Right lobe of liver (tissue), 6 donors: ENCODE measurements at regions not wholly inside any gene's neighbourhood (a gene's known extent, or its start where the extent isn't known, plus 50 kb on each side); places are given as distances from the start of the nearest gene placed in this dataset.

Experiments used
- ATAC-seq, 4 donors: fragments of 200-7000 bp; cut with Tn5 transposase; one replicate each; pipeline ENCODE4 v1.9.1; 2020; ENCODE audit warnings: mild to moderate bottlenecking in 4 of 4, moderate library complexity in 4 of 4
- DNase-seq, 3 donors: peaks; one replicate each; pipeline ENCODE4 v3.0.0-alpha.2; 2020
- H3K27ac ChIP-seq, 3 donors: fragments of 200-600 bp; one replicate each; pipeline ENCODE4 v1.8.0; 2022
- H3K27me3 ChIP-seq, 2 donors: fragments of 200-600 bp; one replicate each; pipeline ENCODE4 v1.8.0; 2022
- H3K36me3 ChIP-seq, 4 donors: fragments of 200-600 bp; sonication (generic) in 1 of 4; one replicate each; pipeline versions ENCODE4 v1.5.1 to v1.8.0; 2017 to 2022; ENCODE audit warnings: control low read depth in 1 of 4
- H3K4me1 ChIP-seq, 4 donors: fragments of 200-600 bp; sonication (generic) in 1 of 4; one replicate each; pipeline versions ENCODE4 v1.5.1 to v1.8.0; 2017 to 2022; ENCODE audit warnings: control low read depth in 1 of 4
- H3K4me3 ChIP-seq, 3 donors: fragments of 200-600 bp; one replicate each; pipeline ENCODE4 v1.8.0; 2022
- H3K9me3 ChIP-seq, 4 donors: fragments of 200-600 bp; sonication (generic) in 1 of 4; one replicate each; pipeline versions ENCODE4 v1.5.1 to v1.8.0; 2017 to 2022; ENCODE audit warnings: control low read depth in 1 of 4
- CTCF ChIP-seq, 4 donors: fragments of 200-600 bp in 3 of 4; fragments of 450-650 bp in 1 of 4; IDR thresholded peaks; one replicate each; pipeline versions ENCODE4 v1.5.1 to v1.8.0; 2016 to 2022; ENCODE audit warnings: antibody characterized with exemption in 4 of 4, mild to moderate bottlenecking in 2 of 4
- POLR2A ChIP-seq: fragments of 450-650 bp; IDR thresholded peaks from one replicate; pipeline ENCODE4 v1.6.1; 2017; ENCODE audit warnings: antibody characterized with exemption, mild to moderate bottlenecking
- WGBS: methylation state at CpG from one replicate; pipeline ENCODE4 v1.1.6; 2018; ENCODE audit warnings: low coverage, low lambda C conversion rate; ENCODE audit not compliant: insufficient coverage; ENCODE audit errors: missing lambda C conversion rate; 5-methylcytosine and 5-hydroxymethylcytosine counted together
- intact Hi-C, 2 donors: fragments of 100-400 bp; cut with DNase I; formaldehyde crosslinking; loops; one replicate each; pipeline versions ENCODE4 v1.11.2 to v1.14.1; 2022
- donor health status: DM: no; HTN: yes; CAD: no.
- donor health status: DM: no; HTN: no; CAD: no.
- donor health status: DM: no; HTN: no; CAD: no.
- donor health status: DM: no; HTN: yes; CAD: no.
- donor health status: DM: no; HTN: yes; CAD: no.

- 33% methylated on average over 1 of the region's 2 CpGs for WGBS
- intact Hi-C loops: no loop called here
- TF ChIP-seq CTCF (IDR thresholded peaks at IDR 0.05) (no peak), POLR2A (no peak)
- ATAC-seq: no peak
- no peak overlapping the region for H3K27ac ChIP-seq
- H3K27me3 ChIP-seq: no peaks in the 10 kb centered on the region
- no peak for DNase-seq
- H3K36me3 ChIP-seq: no peaks in the 10 kb centered on the region
- H3K4me3 ChIP-seq: no peak overlapping the region
- H3K9me3 ChIP-seq: no peaks in the 10 kb centered on the region
- H3K4me1 ChIP-seq: no peaks in the 10 kb centered on the region
These were observed 755.2 kb downstream of the METTL15 start for GRCh38 chr11:28863422-28863821.

GRCh38 chr11:28860893-28861292 is 752.7 kb downstream of the METTL15 start:
- WGBS: 21% methylated on average over 2 of the region's 2 CpGs
- no peak overlapping the region for H3K4me3 ChIP-seq
- DNase-seq: no peak
- no peaks in the 10 kb centered on the region for H3K9me3 ChIP-seq
- intact Hi-C loops: no loop called here
- no peak for TF ChIP-seq CTCF (IDR thresholded peaks at IDR 0.05)
- TF ChIP-seq POLR2A: no peak
- H3K4me1 ChIP-seq: no peaks in the 10 kb centered on the region
- H3K27me3 ChIP-seq: no peaks in the 10 kb centered on the region
- H3K36me3 ChIP-seq: no peaks in the 10 kb centered on the region
- no peak overlapping the region for H3K27ac ChIP-seq
- ATAC-seq: no peak

GRCh38 chr11:28858076-28858475 is 749.9 kb downstream of the METTL15 start:
- Histone ChIP-seq H3K4me1 (no peaks in the 10 kb centered on the region), H3K27ac (no peak overlapping the region), H3K36me3 (no peaks in the 10 kb centered on the region), H3K27me3 (no peaks in the 10 kb centered on the region), H3K4me3 (no peak overlapping the region), H3K9me3 (no peaks in the 10 kb centered on the region)
- TF ChIP-seq CTCF (IDR thresholded peaks at IDR 0.05) (no peak), POLR2A (no peak)
- ATAC-seq: no peak
- 63% methylated on average over 2 of the region's 2 CpGs for WGBS
- no peak for DNase-seq
- intact Hi-C loops: no loop called here

- no peaks in the 10 kb centered on the region for H3K27me3 ChIP-seq
- H3K27ac ChIP-seq: no peak overlapping the region
- no peak for DNase-seq
- TF ChIP-seq CTCF (IDR thresholded peaks at IDR 0.05): no peak
- TF ChIP-seq POLR2A: no peak
- no peaks in the 10 kb centered on the region for H3K9me3 ChIP-seq
- H3K36me3 ChIP-seq: no peaks in the 10 kb centered on the region
- no peaks in the 10 kb centered on the region for H3K4me1 ChIP-seq
- no peak overlapping the region for H3K4me3 ChIP-seq
- intact Hi-C loops: no loop called here
- no peak for ATAC-seq
These were observed 740.9 kb downstream of the METTL15 start for GRCh38 chr11:28849053-28849452.

- Histone ChIP-seq H3K4me3 (no peak overlapping the region), H3K27me3 (no peaks in the 10 kb centered on the region), H3K27ac (no peak overlapping the region), H3K4me1 (no peaks in the 10 kb centered on the region), H3K9me3 (no peaks in the 10 kb centered on the region), H3K36me3 (no peaks in the 10 kb centered on the region)
- WGBS: 50% methylated on average over 1 of the region's 1 CpG
- no peak for ATAC-seq
- TF ChIP-seq POLR2A (no peak), CTCF (IDR thresholded peaks at IDR 0.05) (no peak)
- no peak for DNase-seq
- intact Hi-C loops: no loop called here
These were observed 734.5 kb downstream of the METTL15 start for GRCh38 chr11:28842716-28843115.
